ENCODE measurements at regions not wholly inside any gene's neighbourhood (a gene's known extent, or its start where the extent isn't known, plus 50 kb on each side); places are given as distances from the start of the nearest gene placed in this dataset.

DNA sequence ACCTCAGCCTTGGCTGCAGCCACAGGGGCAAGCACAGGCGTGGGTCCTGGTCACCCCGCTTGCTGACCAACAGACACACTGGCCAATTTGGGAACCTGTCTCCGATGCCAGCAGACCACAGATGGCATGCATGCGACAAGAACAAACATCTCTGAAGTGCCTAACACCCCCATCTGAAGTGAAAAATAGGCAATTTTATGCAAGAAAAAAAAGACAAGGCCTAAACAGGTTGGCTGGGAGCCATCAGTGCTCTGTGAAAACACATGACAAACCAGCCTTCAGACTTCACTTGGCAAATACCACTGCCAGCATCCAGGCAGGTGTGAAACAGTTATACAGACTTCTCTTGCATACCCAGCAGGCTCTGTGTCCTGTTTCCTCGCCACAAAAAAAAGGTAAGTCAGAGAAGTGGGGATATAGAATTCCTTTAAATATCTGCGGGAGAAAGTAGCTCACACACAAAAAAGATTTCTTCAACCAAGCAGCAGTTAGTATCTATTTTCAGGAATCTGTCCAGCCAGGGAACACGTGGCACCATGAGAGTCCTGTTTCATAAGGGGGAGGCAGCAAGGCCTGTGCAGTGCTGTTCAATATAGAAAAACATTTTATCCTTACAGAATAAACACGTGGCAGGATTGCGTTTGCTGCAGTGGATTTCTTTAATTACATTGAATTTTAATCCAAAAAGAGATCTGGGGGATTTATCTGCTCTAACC lies 293.4 kb upstream of the MKLN1 start:
- no peak for TF ChIP-seq CTCF (IDR thresholded peaks at IDR 0.05)
- TF ChIP-seq EZH2 (IDR thresholded peaks at IDR 0.05; ENCODE audit: borderline replicate concordance, insufficient read depth, low read depth, low read length, poor library complexity, severe bottlenecking), result no peak

Measured in B cell (primary cell).